GM18517 (cell line): ENCODE measurements at regions not wholly inside any gene's neighbourhood (a gene's known extent, or its start where the extent isn't known, plus 50 kb on each side); places are given as distances from the start of the nearest gene placed in this dataset.
"Not testable (repeated sequence)": the region's sequence is repeated elsewhere in the genome, so short reads cannot be mapped to it uniquely, and the experiment has no call there.

ENCODE experiments used
- ATAC-seq: cut with Tn5 transposase; IDR thresholded peaks from one replicate; pipeline ENCODE4 v1.9.1; 2021; ENCODE audit warnings: mild to moderate bottlenecking, moderate library complexity; ENCODE audit not compliant: unreplicated experiment

DNA sequence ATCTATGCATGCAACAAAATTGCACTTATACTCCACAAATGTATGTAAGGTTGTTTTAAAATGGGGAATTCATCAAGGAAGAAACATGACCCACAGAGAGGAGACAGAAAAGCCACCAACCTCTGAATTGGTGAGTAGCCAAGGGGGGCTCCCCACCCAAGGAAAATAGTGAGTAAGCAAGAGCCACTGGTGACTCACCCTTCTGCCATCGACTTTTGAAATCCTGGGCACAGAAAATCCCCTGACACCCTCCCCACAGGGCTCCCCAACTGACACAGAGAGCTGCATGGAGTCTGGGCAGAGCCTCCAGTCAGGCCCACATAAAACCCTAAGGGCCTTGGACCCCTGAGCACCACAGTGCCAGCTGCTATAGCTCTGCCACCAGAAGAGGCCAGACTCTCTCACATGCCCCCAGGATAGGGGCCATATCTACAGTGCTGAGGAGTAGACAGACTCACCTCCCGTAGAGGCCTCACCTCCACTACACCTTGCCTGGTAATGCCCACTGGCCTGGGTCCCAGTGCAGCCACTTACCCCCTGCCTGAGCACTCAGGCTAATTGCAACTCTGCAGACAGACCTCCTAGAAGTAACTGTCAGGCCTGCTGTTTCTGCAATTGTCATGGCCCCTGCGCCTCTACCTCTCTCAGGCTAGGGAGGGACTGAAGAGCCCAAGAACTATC is 244.7 kb upstream of the WSB1 start:
- no peak for ATAC-seq

DNA sequence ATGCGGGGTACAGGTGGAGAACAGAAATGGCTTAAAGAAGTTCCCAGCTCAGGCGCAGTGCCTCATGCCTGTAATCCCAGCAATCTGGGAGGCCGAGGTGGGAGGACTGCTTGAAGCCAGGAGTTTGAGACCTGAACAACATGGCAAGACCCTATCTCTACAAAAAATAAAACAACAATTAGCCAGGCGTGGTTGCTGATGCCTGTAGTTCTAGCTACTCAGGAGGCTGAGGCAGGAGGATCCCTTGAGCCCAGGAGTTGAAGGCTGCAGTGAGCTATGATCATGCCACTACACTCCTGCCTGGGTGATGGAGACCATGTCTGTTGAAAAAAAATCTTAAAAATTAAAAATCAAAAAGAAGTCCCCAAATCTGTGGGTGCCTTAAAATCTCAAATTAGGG is 228.3 kb upstream of the WSB1 start:
- ATAC-seq: no peak

DNA sequence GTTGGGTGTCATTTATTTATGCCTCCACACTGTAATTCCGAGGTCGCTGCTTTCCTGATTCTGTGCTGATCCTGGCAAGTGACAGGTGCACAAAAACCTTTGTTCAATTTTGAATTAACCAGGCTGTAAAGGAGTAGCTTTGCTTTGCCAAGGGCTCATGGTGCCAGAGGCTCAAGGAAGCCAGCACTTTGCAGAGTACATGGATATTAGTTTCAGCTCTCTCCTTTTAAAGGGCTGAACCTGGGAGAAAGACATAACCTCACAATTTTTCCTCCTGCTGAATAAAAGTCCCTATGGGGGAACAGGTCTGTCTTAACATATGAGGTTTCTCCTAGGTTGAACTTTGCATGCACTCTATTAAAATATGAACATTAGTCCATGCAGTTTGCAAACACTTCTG is 227.6 kb upstream of the WSB1 start:
- no peak for ATAC-seq

DNA sequence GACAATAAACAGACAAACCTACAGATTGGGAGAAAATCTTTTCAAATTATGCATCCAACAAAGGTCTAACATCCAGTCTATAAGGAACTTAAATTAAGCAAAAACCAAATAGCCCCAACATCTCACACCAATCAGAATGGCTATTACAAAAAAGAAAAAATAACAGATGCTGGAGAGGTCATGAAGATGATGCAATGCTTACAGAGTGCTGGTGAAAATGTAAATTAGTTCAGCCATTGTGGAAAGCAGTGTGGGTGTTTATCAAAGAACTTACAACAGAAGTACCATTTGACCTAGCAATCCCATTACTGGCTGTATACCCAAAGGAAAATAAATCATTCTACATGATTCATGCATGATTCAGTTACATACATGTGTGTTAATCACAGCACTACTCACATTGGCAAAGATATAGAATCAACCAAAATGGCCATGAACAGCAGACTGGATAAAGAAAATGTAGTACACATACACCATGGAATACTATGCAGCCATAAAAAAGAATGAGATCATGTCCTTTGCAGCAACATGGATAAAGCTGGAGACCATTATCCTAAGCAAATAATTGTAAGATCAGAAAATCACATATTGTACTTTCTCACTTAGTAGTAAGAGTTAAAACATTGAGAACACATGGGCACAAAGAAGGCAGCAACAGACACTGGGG is 223.9 kb upstream of the WSB1 start:
- ATAC-seq: no peak

DNA sequence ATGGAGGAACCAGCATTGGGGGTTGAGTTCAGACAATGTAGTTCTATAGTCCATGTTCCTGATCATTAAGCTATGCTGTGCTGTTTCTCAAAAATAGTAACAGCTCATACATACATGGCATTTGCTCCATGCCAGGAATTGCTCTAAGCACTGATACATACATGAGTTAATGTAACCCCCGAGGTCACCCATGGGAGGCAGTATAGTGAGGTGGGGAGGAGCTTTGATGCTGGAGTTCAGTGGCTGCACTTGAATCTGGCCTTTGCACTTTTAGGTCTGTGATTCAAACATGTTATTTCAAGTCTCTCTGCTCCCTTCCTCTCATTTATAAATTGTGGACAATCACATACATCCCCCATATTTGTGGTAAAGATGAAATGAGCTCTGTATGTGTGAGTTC is 223.1 kb upstream of the WSB1 start:
- no peak for ATAC-seq

DNA sequence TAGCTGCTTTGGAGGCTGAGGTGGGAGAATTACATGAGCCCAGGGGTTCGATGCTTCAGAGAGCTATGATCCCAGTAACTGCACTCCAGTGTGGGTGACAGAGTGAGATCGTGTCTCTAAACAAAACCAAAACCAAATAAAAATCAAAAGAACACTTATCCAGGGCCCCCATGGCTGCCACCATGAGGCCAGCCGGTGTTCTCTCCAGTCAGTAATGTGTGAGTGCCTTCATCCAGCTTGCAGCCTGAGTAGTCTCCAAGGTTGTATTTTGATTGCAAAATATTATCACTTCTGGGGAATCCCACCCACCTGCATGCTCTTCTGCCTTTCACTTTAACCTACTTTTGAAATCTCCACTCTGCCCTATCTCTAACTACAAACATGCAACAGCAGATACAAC is 221.0 kb upstream of the WSB1 start:
- ATAC-seq: no peak

DNA sequence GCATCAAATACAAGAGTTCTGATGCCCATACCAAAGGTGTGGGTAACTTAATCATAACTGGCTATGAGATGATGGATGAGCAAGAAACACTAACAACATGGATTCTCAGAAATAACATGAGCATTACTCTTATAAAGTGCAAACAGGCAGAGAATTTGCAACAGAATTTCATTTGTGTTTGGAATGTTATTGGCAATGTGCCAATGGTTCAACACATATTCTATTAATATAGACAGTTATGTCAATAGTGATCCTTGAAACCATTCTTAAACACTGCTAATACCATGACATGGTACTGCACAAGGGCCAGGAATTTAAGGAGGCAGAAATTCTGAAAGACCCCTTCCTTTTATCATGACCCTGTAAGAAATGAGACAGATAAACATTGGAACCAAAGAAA is 217.1 kb upstream of the WSB1 start:
- no peak for ATAC-seq

DNA sequence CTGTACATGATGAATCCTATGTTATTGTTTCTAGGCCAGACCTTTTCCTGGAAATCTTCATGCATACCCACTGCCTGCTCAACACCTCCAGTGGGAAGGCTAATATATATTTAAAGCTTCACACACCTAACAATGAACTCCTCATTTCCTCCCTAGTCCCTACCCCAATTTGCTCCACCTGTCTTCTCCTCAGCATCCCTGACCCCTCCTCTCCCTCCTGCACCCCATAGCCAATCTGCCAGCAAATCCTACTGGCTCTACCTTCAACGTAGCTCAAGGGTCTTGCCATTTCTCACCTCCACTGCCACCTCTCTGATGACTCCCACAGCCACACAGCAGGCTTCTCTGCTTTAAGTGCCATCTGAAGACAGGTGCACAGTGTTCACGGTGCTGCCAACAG is 215.6 kb upstream of the WSB1 start:
- ATAC-seq: no peak

DNA sequence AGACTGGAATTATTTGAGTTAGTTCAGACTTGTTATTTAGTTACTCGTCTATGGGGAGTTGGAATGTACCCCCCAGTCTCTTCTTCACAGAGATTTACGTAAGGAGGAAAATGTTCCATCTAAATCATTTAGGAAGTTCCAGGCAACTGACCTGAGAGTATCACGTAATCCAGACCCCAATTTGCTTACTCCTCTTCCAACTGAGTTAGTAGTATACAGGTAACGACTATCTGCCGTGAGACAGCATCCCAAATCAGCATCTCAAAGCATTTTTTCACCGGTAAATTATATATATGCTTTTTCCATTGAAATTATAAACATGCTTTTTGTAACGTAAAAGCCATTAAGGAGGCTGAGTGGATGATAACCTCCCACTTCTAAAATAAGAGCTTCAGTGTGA is 214.3 kb upstream of the WSB1 start:
- ATAC-seq: no peak

DNA sequence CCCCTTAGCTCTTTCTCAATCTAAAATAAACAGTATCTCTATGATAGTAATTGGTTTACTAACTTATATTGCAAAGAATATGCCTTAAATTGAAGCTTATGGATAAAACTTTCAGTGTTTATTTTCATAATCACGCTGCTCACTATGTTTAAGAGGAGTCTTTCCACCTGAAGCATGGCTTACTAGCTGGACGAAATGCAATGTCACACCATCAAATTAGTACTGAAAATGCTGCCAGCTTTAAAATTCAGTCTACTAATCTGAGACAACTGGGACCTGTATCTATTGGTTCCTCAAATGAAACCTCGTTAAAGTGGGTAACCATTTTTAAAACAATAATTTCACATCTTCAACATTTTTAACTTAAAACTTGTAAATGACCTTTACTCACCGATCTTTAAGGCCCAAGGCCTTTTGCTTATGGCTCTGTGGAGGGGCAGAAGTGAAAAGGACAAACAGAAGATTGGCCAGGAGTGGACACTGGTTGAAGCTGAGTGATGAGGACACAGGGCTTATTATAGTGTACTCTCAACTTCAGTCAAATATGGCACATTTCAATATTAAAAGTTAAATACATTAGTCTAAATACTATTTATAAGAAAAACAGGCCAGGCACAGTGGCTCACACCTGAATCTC is 212.8 kb upstream of the WSB1 start:
- ATAC-seq: no peak

DNA sequence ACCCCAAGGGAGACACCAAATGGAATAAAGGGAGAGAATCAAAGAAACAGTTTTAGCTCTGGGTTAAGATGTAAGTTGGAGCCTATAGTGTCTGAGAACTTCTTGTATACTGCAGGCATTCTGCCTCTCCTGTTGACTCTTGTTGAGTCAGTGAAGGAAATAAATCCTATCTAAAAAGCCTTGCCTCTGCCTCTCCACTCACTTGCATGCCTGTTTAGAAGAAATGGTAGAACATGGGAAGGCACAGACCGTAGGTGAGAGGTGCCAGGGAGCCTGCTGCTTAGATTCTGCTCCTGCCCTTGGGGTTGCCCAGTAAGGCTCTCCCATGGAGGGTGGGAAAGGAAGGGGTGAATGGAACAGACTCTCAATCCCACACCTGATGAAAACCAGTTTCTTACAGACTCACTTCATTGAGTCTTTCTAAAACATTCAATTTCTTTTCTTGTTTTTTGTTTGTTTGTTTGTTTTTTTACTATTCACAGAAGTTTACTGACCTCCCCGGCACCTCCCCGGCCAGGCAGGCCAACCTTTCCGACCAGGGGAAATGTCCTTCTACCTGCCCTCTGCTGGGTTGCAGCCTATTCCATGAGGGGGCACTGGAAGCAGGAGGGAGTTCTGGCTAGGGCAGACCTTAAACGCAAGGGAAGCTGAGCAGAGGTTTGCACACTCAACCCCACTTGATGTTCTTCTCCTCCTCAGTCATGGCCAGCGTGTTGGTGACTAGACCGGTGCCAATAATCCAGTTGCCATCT is 211.7 kb upstream of the WSB1 start:
- ATAC-seq: no peak

DNA sequence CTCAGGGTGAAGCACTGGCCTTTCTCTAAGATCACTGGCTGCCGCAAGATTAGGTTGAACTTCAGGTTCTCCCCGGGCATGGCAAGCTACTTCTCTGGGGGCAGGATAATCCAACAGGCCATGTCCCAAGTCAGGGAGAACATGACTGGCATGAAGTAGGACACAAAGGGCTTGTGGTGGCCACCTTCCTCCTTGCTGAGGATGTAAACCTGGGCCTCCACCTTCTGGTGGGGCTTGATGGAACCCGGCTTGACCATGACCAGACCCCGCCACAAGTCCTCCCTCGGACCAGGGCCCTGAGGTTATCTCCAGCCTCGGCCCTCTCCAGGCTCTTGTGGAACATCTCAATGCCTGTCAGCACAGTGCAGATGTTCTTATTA is 211.1 kb upstream of the WSB1 start:
- no peak for ATAC-seq

DNA sequence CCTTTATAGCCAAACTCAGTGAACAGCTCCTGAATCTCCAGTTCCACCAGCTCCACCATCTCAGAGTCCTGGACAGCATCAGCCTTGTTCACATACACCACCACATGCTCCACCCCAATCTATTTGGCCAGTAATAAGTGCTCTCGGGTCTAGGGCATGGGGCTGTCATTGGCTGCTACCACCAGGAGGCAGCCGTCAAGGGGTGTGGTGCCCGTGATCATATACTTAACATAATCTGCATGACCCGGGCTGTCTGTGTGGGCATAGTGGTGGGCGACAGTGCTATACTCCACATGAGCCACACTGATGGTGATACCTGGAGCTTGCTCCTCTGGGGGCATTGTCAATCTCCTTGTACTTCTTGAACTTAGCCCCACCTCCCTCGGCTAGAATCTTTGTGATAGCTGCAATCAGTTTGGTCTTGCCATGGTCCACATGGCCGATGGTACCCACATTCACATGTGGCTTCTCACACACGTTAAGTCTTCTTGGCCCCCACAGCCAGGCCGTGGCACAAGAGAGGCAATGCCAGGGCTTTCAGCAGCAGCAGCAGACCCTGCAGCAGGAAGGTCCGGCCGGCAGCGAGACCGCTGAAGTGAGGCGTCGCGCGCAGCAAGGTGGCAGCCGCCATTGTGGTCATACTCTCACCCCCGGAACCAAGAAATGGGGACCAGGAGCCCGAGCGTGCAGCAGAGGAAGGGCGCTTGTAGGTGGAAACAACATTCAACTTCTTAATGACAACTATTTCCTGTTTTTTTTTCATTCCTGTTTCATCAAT is 210.3 kb upstream of the WSB1 start:
- no peak for ATAC-seq

DNA sequence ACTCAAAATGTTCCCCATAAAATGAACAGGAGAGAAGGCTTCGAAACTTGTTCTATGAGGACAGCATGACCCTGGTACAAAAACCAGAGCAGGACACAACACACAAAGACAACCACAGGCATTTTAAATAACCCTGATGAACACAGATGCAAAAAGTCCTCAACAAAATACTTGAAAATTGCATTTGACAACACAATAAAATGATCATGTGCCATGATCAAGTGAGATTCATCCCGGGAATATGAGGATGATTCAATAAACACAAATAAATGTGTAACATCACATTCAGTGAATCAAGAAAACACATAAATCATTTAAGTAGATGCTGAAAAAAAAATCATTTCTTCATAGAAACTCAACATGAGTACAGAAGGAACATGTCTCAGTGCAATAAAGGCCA is 208.4 kb upstream of the WSB1 start:
- no peak for ATAC-seq

DNA sequence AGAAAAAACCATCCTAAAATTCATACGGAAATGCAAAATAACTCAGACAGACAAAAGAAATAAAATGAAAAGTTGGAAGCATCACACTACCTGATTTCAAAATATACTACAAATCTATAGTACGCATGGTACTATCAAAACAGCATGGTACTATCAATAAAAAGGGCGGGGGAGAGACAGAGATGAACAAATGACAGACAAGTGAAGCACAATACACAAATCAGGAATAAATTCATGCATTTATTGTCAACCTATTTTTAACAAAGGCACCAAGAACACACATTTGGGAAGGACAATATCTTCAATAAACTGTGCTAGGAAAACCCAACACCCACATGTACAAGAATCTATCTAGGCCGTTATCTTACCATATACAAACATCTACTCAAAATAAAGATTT is 207.4 kb upstream of the WSB1 start:
- no peak for ATAC-seq

DNA sequence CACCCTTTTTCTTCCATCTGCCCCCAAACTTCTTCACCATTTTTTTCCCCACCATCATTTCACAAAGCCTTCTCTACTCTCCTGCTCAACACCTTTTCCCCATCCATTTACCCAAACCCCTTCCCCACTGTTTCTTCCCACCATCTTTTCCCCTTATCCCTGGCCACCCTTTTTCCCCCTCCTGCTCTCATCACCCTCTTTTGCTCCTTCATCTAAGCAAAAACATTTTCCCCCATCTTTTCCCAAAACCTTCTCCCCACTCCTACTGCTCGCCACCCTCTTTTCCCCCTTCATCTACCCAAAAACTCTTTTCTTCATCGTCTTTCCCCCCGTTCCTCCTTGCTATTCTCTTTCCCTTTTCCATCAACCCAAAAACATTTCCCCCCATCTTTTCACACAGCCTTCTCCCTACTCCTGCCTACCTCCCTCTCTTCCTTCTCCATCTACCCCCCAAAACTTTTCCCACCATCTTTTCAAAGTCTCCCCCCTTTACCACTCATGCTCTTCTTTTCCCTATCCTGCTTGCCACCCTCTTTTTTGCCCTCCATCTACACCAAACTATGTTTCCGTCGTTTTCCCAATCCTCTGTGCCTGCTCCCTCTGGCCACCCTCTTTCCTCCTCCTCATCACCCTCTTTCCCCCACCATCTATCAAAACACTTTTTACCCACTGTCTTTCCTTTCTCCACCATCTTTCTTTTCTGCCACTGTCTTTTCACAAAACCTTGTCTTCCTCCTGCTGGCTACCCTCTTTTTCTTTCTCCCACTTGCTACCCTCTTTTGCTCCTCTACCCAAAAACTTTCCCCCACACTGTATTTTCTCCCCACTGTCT is 205.8 kb upstream of the WSB1 start:
- no peak for ATAC-seq

DNA sequence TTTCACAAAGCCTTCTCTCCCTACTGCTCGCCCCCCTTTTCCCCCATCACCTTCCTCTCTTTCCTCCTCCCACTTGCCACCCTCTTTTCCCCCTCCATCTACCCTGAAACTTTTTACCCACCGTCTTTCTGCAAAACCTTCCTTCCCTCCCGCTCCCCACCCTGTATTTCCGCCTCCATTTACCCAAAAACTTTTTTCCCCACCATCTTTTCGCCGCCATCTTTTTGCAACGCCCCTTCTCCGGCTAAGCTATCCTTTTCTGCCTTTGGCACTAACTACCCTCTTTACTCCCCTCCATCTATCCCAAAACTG is 205.2 kb upstream of the WSB1 start:
- ATAC-seq: no peak

DNA sequence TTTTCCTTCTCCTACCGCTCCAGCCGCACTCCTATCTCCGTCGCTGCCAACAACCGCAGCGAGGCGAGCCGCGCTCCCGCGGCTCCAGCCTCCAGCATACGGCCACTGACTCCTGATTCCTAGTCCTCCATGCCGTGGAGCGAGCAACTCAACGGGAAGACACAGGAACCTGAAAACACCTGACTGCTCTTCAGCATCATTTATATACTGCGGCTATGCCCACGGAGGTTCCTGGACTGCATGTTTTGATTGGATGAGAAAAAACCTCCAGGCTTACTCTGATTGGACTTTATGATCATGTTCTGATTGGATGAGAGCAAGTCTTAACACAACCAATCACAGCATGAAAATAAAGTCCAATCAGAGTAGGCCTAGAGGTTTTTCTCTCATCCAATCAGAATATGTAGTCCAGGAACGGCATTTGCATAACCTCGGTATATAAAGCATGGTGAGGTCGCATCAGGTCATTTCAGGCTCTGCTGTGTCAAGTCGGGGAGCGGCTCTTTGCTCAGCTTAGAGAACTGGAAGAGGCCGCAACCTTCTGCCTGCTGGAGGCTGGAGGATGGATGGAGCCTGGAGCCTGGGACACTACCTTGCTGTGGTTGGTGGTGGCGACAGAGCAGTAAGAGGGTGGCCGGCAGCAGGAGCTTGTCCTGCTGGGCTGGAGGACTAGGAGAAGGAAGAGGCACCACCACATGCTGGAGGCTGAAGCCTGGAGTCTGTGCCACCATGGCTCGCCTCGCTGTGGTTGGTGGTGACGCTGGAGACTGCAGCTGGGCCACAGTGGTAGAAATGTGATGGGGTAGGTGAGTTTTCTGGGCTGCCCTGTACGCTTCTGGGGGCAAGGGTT is 204.6 kb upstream of the WSB1 start:
- not testable (repeated sequence) for ATAC-seq

DNA sequence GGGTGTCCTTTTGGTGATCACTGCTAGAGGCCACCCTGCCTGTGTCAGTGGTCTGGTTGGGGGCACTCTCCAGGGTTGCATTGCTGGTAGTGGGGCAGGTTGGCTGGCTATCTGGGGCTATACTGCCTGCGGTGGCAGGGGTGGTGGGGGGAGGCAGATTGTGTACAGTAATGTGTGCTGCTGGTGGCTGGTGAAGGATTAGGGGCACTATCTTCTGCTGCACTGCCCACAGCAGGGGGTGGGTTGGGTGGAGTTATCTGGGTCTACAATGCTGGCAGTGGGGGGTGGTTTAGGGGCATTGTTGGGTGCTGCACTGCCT is 204.0 kb upstream of the WSB1 start:
- no peak for ATAC-seq
